HFF-Myc (cell line): ENCODE measurements at regions not wholly inside any gene's neighbourhood (a gene's known extent, or its start where the extent isn't known, plus 50 kb on each side); places are given as distances from the start of the nearest gene placed in this dataset.

Experiments
- DNase-seq: peaks from one replicate; pipeline ENCODE4 v3.0.0-alpha.2; 2011; ENCODE audit warnings: low read depth; ENCODE audit errors: extremely low read depth
- H3K4me3 ChIP-seq: replicated peaks from 2 replicates; pipeline ENCODE4 v1.5.1; 2011; ENCODE audit warnings: low read depth, mild to moderate bottlenecking, control low read depth, low read length
- TF ChIP-seq, protein P1 (sequence below): IDR thresholded peaks from 2 replicates; pipeline ENCODE4 v1.5.1; 2012; ENCODE audit warnings: mild to moderate bottlenecking, low read depth, low read length, control low read depth; ENCODE audit errors: missing control alignments

DNA sequence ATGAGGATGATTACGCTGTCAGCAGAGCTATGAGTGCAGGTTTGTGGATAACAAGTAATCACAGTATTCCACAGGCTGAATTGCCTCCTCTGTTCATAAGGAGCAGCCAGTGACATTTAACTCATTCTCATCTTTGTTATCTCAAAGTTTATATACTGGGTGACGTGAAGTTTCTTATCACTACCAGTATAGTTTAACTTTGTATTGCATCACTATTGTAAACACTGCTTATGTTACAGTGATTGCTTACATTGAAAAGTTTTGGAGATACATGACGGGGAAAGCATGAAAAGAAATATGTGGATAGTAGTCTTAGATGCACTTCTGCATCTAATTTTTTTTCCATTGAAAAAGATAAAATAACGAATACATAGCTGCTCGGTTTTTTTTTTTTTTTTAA is 429.7 kb downstream of the VGLL3 start:
- TF ChIP-seq, protein P1, sequence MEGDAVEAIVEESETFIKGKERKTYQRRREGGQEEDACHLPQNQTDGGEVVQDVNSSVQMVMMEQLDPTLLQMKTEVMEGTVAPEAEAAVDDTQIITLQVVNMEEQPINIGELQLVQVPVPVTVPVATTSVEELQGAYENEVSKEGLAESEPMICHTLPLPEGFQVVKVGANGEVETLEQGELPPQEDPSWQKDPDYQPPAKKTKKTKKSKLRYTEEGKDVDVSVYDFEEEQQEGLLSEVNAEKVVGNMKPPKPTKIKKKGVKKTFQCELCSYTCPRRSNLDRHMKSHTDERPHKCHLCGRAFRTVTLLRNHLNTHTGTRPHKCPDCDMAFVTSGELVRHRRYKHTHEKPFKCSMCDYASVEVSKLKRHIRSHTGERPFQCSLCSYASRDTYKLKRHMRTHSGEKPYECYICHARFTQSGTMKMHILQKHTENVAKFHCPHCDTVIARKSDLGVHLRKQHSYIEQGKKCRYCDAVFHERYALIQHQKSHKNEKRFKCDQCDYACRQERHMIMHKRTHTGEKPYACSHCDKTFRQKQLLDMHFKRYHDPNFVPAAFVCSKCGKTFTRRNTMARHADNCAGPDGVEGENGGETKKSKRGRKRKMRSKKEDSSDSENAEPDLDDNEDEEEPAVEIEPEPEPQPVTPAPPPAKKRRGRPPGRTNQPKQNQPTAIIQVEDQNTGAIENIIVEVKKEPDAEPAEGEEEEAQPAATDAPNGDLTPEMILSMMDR, result no peak
- no peak for DNase-seq
- H3K4me3 ChIP-seq, result no peak overlapping the region

DNA sequence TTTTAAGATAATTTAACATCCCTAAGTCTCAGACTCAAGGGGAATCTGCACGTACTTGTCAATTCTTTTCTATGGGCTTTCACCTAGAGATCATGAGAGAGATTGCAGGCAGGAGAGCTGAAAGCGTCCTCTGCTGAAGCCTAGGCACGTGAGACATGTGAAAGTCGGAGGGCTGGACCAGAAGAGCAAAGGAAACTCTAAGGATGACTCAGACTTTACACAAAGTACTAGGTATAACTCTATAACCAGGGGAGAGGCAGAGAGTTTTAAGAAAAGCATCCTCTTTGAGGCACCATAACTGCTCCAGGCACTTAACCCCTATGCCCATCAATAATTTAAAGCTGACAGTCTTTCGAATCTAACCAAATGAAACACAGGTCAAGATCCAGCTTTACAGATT is 436.6 kb downstream of the VGLL3 start:
- TF ChIP-seq, protein P1, result no peak
- DNase-seq, result no peak
- H3K4me3 ChIP-seq, result no peak overlapping the region

DNA sequence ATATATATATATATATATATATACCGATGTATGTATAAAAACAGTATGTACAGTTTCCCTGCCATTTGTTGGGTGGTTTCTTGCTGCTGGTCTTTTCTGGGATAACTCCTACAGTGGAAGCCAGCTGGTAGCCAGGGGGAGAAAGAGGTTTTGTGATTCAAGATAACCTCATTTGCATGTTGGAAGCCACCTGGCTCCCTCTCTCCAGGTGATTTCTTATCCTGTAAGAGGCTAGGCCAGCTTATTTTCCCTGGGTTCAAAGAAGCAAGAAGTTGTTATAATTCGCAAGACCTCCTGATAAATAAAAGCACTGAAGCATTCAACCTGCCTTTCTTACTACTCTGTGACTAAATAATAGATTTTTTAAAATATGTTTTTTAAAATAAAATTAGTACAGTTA is 443.3 kb downstream of the VGLL3 start:
- no peak overlapping the region for H3K4me3 ChIP-seq
- TF ChIP-seq, protein P1, result no peak
- DNase-seq, result no peak

DNA sequence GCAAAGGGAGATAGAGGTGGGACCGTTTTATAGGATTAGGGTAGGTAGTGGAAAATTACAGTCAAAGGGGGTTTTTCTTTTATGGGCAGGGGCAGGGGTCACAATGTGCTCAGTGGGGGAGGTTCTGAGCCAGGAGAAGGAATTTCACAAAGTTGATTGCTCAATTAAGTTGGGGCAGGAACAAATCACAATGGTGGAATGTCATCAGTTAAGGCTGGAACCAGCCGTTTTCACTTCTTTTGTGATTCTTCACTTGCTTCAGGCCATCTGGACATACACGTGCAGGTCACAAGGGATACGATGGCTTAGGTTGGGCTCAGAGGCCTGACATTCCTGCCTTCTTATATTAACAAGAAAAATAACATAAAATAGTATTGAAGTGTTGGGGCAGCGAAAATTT is 453.8 kb downstream of the VGLL3 start:
- no peak overlapping the region for H3K4me3 ChIP-seq
- no peak for DNase-seq
- TF ChIP-seq, protein P1, result no peak

DNA sequence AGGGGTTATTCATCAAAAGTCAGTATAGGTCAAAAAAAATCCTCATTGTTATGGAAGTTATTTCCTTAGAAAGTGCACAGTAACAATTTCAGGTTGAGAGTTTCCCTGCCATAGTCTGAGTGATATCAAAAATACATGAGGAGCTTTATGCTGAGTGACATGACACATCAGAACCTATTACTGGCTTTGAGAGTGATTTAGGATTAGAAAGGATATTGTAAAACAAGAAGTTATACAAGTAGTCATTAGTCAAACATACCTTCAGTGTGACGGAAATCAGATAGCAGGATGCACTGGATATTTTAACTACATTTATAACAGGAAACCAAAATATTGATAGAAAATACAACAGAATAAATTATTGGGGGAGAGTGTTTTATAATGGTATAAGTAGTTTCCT is 471.1 kb downstream of the VGLL3 start:
- no peak for DNase-seq
- TF ChIP-seq, protein P1, result no peak
- H3K4me3 ChIP-seq, result no peak overlapping the region

DNA sequence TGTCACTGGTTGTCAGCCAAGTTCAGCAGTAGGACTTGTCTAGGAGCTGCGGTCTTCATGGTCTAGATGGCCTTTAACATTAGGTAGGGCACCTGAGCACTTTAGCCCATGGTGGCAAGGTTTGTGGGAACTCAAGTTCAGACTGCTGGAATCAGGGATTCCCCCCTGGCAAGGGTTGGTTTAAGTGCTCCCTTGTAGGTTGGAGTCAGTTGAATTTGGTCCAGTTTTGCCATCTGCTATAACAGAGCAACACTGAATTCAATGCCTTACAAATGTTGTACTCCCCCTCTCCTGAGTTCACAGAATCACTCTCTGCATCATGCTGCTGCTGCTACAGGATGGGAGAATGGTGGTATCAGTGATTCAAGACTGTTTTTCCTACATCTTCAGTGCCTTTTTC is 509.3 kb downstream of the VGLL3 start:
- DNase-seq, result no peak
- TF ChIP-seq, protein P1, result no peak
- H3K4me3 ChIP-seq, result no peak overlapping the region

DNA sequence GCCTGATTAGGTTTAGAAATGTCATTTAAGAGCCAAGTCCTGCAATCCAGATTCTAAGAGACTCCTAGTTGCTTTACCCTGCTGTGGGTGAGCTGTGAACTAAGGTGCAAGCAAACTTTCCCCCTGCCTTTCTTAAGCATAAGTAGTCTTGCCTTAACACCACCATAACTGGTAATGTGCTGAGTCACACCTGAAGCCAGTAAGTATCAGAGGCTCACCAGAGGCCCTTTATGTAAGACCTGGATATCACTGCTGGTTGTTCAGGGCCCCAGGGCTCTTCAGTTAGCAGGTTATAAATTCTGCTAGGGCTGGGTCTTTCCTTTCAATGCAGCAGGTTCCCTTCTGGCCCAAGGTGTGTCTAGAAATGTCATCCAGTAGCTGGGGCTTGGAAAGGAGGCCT is 509.9 kb downstream of the VGLL3 start:
- H3K4me3 ChIP-seq, result no peak overlapping the region
- no peak for DNase-seq
- TF ChIP-seq, protein P1, result no peak
